ENCODE measurements at regions not wholly inside any gene's neighbourhood (a gene's known extent, or its start where the extent isn't known, plus 50 kb on each side); places are given as distances from the start of the nearest gene placed in this dataset.

DNA sequence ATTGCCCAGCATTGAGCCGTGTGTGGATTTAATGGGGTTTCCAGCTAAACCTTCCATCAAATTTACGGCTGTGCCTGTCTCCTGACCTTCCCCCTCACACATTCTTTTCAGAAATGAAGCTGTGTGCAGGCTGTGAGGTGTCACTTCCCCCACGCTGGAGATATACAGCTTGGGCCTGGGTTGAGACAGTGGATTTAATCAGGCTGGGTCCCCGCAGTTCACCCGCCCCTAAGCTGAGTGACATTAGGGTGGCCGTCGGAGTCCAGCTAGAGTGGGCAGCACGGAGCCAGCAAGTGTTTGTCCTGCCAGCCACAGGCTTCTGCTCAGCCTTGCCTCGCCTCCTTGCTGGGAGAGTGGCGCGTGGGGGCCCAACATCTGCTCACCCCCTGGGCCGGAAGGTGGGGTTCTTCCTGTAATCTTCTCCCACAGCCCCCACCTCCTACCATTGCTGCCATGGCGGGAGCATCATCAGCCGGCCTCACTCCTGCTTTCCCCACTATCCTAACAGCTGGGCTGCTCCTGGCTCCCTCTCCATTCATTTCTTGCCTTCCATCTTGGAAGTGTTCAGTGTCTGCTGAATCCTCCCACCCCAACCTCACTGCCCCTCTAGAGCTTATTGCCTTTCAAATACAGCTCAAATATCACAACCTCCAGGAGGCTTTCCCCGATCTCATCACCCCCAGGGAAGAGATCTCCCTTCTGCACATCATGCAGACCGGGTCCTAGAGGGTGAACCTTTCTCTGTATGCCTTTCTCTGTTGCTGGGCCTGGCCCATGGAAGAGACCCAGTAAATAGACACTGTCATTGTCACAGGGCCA, 149.0 kb downstream of the GLI2 start:
- DNase-seq, result no peak

GRCh38 chr2:120885321-120885720, 149.7 kb downstream of the GLI2 start:
- no peak for DNase-seq

GRCh38 chr2:120885749-120886148, 150.1 kb downstream of the GLI2 start:
- no peak for DNase-seq

- DNase-seq, result no peak
Measured at GRCh38 chr2:120886534-120887319, 151.1 kb downstream of the GLI2 start.

DNA sequence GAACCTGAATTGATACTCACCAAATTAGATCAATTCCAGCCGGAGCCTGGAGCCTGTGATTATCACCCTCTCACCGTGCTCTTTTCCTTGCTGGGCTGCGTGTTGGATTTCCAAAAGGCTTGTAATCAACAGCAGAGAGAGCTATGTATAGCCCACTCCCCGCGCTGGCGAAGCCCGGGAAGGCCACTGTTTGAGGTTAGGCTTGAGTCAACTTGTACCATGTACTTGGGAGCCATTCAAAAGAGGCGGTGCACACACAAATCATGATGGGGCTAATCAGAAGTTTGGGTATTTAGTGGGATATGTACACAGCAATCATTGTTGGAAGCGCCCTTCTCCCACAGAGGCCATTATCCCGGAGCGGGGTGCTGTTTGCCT, 151.6 kb downstream of the GLI2 start:
- DNase-seq, result no peak

GRCh38 chr2:120887741-120888231, 152.1 kb downstream of the GLI2 start:
- DNase-seq, result no peak

DNA sequence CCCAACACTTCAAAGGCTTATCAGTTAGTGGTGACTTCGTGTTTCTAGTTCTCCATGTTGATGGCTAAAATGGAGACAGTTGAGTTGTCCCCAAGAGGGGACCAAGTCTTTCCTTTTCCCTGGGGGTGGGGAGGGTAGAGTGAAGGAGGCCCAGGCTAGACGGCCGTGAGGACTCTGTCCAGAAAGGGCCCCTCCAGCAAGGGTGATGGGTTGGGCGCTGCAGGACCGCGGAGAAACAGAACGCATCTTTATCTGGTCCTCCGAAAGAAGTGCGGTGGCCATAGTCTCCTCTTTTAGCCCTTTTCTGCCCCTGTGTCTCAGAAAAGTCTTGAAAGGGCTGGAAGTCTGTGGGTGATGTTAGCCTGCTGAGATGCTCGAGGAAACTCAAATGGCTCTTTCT, 153.2 kb downstream of the GLI2 start:
- DNase-seq, result no peak

- DNase-seq, result no peak
Measured at GRCh38 chr2:120889936-120890335, 154.3 kb downstream of the GLI2 start.

DNA sequence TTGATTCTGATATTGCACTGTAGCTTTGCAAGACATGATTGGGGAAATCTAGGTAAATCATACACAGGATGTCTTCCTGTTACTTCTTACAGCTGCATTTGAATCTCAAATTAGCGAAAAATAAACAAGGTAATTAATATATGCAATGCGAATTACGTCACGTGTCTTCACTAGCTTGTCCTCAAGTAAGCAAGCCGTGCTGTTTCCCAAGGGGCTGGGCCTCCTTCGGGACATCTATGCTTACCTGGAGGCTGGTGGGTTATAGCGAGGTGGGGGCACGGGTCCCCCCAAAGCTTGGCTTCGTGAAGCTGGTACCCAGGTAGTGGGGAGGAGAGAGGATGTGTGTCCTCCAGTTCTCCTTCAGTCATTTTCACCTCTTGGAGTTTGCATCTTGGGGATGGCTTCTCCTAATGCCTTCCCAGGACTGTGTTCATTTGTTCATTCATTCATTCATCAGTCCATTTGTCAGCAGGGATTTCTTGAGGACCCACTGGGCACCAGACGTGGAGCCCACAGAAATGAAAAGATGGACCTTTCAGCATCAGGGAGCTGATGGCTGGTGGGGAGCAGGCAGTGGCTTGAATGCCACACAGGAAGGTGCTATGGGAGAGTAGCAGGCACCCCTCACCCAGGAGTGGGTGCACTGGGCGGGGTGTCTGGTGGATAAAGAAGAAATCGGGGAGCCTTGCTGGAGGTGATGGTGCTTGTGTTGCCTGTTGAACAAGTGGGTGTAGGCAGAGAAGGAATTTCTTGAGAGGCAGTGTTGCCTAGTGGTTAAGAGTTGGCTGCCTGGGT, 155.1 kb downstream of the GLI2 start:
- DNase-seq, result no peak

GRCh38 chr2:120892271-120892966, 156.8 kb downstream of the GLI2 start:
- no peak for DNase-seq

- DNase-seq, result no peak
Measured at GRCh38 chr2:120892967-120893667, 157.4 kb downstream of the GLI2 start.

DNA sequence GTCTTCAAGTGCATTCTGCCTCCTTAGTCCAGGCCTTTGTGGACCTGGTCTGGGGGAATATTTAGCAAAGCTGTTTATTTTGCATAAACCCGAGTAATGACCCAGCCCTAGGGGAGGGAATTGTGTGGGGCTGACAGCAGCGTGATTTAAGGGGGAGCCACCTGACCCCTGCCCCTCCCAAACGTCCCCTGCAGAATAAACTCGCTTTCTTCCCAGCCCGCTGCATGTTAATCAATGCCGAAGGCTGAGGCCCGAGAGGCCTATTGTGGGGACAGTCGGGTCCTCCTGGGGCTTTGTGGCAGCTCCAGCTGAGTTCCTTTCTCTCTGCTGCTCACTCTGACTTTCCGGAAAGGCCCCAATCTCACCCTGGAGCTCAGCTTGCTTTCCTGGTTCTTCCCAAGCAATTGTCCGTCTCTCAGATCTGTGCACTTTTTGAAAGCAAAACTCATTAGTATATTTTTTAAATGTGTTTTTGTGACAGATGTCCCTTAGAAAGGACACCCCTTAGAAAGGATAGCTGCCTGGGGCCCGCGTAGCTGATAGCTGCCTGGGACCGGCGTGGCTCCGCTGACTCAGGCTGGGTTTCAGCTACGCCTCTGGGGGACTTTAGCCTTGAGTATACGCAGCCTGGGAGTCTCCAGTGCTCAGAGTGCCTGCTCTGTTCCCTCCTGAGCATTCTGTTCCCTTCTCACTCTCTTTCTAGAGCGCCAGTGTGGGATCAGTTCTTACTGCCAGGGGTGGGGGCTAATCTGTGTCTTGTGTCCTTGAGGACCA, 158.3 kb downstream of the GLI2 start:
- no peak for DNase-seq

DNA sequence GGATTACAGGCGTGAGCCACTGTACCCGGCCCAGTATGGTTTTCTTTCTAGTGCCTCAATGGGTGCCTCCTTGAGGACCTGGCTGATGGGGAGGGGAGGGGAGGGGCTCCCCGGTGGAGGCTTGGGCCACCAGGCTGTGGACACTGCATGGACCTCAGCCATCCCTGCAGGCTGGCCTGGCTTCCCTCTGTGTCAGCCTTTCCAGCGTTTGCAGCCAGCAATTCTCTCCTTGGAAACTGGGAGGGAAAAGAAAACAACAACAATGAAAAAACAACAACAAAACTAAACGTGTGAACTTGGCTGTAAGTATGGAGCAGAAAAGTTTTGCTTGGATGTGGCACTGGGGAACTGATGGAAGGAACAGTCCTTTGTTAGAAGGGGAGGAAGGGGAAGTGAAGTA, 159.3 kb downstream of the GLI2 start:
- DNase-seq, result no peak

- no peak for DNase-seq
Measured at GRCh38 chr2:120896126-120896525, 160.5 kb downstream of the GLI2 start.

DNA sequence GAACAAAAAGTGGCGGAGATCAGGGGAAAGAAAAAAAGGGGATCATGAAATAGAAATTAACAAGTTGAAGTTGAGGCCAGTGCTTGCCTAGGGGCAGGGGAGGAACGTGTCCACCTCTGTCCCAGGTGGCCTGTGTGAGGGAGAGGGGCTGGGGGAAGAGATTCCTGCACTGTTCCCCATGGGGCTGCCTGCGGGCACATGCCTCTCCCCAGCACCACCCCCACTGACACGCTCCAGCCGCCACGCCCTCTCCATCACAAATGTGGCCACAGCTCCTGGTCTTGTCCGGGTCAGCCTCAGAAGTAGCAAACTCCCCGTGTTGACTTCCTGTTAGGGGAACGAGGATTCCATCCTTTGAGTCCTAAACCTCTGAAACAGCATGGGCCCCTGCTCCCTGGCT, 161.2 kb downstream of the GLI2 start:
- DNase-seq, result no peak

DNA sequence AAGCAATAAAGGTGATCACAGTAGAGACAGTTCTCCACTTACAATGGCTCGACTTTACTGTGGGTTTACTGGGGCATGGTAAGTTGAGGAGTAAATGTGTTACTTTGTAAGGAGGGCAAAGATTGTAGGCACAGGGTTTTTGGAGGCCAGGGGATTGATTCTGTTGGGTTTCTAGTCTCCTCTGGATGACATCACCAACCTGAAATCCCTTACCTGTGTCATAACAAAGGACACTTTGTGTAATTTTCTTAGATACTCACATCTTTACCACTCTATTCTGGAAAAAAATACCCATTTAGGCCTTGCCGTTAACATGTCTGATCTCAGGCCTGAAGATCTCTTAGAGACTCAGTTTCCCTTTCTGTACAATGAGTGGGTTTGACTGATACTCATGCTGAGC, 161.7 kb downstream of the GLI2 start:
- no peak for DNase-seq

GRCh38 chr2:120898496-120898895, 162.8 kb downstream of the GLI2 start:
- DNase-seq, result no peak

GRCh38 chr2:120898961-120899750, 163.5 kb downstream of the GLI2 start:
- DNase-seq, result no peak

DNA sequence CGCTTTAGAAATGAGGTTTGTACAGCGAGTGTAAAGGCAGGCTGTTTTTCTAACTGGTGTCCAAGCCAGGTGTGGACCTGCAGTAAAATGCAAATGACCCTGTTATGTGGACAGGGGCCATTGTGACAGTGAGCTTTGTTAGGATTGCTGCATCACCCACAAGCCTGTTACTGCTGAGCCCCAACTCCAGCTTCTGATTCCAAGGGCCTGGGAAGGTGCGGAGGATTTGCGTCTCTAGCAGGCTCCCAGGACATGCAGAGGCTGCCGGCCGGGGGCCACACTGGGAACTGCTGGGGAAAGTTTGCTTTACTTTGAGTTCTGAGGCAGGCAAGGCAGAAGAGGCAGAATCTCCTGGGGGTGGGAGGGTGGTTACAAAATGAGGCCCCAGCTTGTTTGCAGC, 164.1 kb downstream of the GLI2 start:
- DNase-seq, result no peak

DNA sequence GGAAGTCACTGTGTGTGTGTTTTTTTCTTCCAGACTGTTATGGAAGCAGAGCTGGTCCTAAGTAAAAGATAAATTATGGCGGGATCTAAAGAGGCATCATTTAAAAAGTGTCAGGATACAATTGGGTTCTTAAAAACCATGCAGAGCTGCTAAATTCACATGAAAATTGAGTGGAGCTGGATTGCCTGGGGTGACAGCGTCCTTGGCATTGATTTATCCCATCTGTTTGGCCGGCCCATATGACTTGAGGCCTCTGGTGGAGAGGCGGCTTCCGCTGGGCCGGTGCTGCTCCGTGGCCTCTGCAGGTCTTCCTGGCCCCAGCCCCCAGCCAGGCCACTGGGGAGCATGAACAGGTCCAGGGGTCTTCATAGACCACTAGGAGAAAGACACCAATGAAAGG, 165.5 kb downstream of the GLI2 start:
- no peak for DNase-seq

Measured in activated CD4-positive, alpha-beta T cell treated with anti-CD3 and anti-CD28 coated beads, Interleukin-2, Interleukin-6, amounts not matched to agents 100 ng/mL and 50 ng/mL, durations not matched to agents 16 hours and 8 hours (primary cell).